GM12892 (cell line): ENCODE measurements at regions not wholly inside any gene's neighbourhood (a gene's known extent, or its start where the extent isn't known, plus 50 kb on each side); places are given as distances from the start of the nearest gene placed in this dataset.

Experiments used
- POLR2A ChIP-seq: IDR thresholded peaks from 2 replicates; pipeline ENCODE4 v1.6.1; 2011; ENCODE audit warnings: low read depth, low read length, control low read depth
- POLR2AphosphoS5 ChIP-seq: IDR thresholded peaks from 2 replicates; pipeline ENCODE4 v1.6.1; 2011; ENCODE audit warnings: low read depth, low read length, control low read depth

DNA sequence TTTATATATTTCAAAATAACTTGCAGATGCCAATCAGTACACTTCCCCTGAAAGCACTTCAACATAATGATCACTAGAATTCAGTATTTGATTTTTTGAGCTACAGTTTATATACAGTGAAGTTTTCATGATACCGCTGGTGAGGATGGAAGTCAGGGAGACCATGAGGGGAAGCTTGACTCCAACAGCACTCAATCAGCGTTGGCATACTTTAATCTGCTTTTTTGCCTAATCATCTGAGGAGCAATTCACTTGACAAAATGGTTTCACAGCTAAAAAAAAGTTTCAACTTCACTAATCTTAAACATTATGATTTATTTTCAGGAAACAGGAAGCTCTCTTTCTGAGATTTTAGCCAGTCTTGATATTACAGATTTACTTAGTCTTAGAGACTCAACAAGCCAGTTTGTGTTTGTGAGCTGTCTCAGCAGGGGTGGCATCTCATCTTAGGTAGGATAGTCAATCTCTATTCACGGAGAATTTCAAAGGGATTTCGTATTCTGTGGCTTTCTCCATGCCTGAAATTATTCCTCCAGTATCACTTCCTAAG lies 111.4 kb upstream of the ARRDC3 start:
- TF ChIP-seq POLR2AphosphoS5 (no peak), POLR2A (no peak)
